ENCODE measurements at regions not wholly inside any gene's neighbourhood (a gene's known extent, or its start where the extent isn't known, plus 50 kb on each side); places are given as distances from the start of the nearest gene placed in this dataset.

DNA sequence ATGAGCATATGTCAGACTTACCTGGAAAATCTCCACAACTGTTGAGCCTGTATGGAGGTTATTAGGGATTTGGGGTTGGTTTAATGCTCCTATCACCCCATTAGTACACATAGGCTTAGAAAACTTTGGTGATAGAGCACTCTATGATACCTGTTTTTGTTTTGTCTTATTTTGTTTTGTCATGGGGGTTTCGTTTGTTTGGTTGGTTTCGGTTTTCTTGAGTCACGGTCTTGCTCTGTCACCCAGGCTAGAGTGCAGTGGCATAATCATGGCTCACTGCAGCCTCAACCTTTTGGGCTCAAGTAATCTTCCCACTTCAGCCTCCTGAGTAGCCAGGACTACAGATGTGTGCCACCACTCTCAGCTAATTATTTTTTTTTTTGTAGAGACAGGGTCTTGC lies 70.0 kb downstream of the MZT1 start:
- DNase-seq (ENCODE audit: low read depth): no peak
- TF ChIP-seq CTCF (IDR thresholded peaks at IDR 0.05; ENCODE audit: control insufficient read depth, extremely low read depth, insufficient read depth): no peak

DNA sequence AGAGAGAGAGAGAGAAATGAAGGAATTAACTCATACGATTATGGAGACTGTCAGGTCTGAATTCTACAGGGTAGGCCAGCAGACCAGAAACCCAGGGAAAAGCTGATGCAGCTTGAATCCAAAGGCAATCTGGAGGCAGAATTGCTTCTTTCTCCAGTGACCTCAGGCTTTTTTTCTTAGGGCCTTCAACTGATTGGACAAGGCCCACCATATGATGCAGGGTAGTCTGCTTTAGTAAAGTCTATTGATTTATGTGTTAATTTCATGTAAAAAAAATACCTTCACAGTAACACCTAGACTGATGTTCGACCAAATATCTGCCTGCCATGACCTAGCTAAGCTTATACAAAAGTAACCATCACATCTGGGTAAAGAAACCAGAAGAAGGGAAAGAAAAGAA lies 71.1 kb downstream of the MZT1 start:
- no peak for TF ChIP-seq CTCF (IDR thresholded peaks at IDR 0.05; ENCODE audit: control insufficient read depth, extremely low read depth, insufficient read depth)
- H3K4me3 ChIP-seq (ENCODE audit: low read depth, low read length): no peak overlapping the region
- DNase-seq (ENCODE audit: low read depth): no peak

More for the DNA sequence above, 70.0 kb downstream of the MZT1 start:
- H3K4me3 ChIP-seq (ENCODE audit: low read depth, low read length): no peak overlapping the region

DNA sequence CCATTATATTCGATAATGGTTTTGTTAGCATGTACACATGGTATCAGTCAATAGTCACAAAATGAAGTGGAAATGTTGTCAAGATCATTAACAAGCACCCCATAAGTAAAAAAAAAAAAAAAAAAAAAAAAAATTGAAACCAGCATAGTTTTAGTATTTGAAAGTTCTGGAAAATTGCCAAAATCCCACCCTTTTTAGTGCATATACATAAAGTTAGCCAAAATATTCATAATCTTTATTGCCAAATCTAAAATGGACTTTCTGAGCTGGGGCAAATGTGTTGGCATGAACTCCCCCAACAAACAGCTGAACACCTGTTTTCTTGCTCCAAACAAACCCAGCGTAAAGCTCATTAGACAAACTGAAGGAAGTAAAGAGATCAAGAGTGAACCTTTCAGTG lies 73.9 kb downstream of the MZT1 start:
- no peak overlapping the region for H3K4me3 ChIP-seq (ENCODE audit: low read depth, low read length)
- no peak for TF ChIP-seq CTCF (IDR thresholded peaks at IDR 0.05; ENCODE audit: control insufficient read depth, extremely low read depth, insufficient read depth)
- no peak for DNase-seq (ENCODE audit: low read depth)

DNA sequence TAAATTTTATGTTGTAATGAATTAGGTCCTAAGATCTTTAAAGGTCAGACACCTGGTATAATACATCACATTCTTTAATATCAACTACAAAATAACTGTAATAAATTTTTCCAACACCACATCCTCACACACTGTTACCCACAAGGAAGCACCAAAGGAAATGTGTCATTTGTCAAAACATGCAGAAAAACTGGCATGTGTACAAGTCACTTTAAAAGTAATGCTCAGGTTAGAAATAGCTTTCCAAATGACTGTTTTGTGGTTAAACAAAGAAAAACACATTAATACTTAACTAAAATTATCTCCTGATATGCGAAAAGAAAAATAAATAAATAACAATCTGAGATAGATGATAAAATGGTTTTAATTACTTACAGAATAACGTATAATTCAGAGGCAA lies 74.7 kb downstream of the MZT1 start:
- H3K4me3 ChIP-seq (ENCODE audit: low read depth, low read length): no peak overlapping the region
- no peak for TF ChIP-seq CTCF (IDR thresholded peaks at IDR 0.05; ENCODE audit: control insufficient read depth, extremely low read depth, insufficient read depth)
- DNase-seq (ENCODE audit: low read depth): no peak

GRCh38 chr13:72651144-72651543 lies 76.3 kb downstream of the MZT1 start:
- H3K4me3 ChIP-seq (ENCODE audit: low read depth, low read length): no peak overlapping the region
- no peak for DNase-seq (ENCODE audit: low read depth)
- peak; percentile 27; the same call in 1 of the 2 replicates for TF ChIP-seq CTCF (IDR thresholded peaks at IDR 0.05; ENCODE audit: control insufficient read depth, extremely low read depth, insufficient read depth)

DNA sequence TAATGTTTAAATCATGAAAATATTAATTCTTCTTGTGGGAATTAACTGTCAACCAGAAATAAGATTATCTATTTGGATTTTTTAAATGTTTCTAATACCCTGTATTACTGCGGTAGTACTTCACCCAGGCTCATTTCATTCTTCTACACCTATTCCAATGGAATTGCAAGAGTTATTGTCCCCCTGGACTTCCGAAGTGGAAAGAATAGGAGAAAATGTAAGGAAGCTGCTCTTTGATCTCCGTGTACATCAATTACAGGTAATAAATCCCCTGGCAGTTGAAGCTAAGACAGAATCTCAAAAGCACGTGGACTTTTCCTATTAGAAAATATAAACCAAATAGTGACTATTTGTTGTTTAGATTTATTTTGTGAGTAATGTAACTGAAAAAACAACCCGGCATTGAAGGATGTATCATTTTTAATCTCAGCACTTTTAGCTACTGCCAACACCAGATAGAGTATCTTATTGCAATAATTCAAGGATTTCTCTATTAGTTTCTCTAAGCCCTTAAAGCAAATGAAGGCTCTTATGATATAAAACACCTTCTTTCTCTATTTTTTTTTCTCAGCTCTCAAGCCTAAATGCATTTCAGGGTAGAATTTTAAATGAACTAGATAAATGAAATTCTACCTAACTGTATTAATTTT lies 77.3 kb downstream of the MZT1 start:
- no peak for DNase-seq (ENCODE audit: low read depth)
- no peak for TF ChIP-seq CTCF (IDR thresholded peaks at IDR 0.05; ENCODE audit: control insufficient read depth, extremely low read depth, insufficient read depth)
- no peak overlapping the region for H3K4me3 ChIP-seq (ENCODE audit: low read depth, low read length)

- DNase-seq (ENCODE audit: low read depth): no peak
- TF ChIP-seq CTCF (IDR thresholded peaks at IDR 0.05; ENCODE audit: control insufficient read depth, extremely low read depth, insufficient read depth): peak; percentile 44
- no peak overlapping the region for H3K4me3 ChIP-seq (ENCODE audit: low read depth, low read length)
Observed at GRCh38 chr13:72648513-72649065, 78.8 kb downstream of the MZT1 start.

Data from LNCaP clone FGC (cell line).